Osteoblast (primary cell): ENCODE measurements at regions not wholly inside any gene's neighbourhood (a gene's known extent, or its start where the extent isn't known, plus 50 kb on each side); places are given as distances from the start of the nearest gene placed in this dataset.
"Not testable (repeated sequence)": the region's sequence is repeated elsewhere in the genome, so short reads cannot be mapped to it uniquely, and the experiment has no call there.

Experiments
- DNase-seq: peaks from one replicate; pipeline ENCODE4 v3.0.0; 2011; ENCODE audit warnings: low spot score, mixed read lengths; ENCODE audit not compliant: insufficient read length; ENCODE audit errors: missing footprints
- H2AFZ ChIP-seq: 2 replicates; pipeline ENCODE4 v1.6.0; 2011; ENCODE audit warnings: mild to moderate bottlenecking, low read length
- H3K27ac ChIP-seq: 2 replicates; pipeline ENCODE4 v1.5.1; 2011; ENCODE audit warnings: mild to moderate bottlenecking, low read depth, low read length, moderate library complexity
- H3K27me3 ChIP-seq: 2 replicates; pipeline ENCODE4 v1.6.0; 2012; ENCODE audit warnings: mild to moderate bottlenecking, control low read depth, inconsistent platforms, low read length, moderate library complexity; ENCODE audit not compliant: insufficient read depth
- H3K36me3 ChIP-seq: 2 replicates; pipeline ENCODE4 v1.5.1; 2011; ENCODE audit warnings: mild to moderate bottlenecking, low read length, control low read depth, moderate library complexity; ENCODE audit not compliant: insufficient read depth
- H3K4me1 ChIP-seq: 2 replicates; pipeline ENCODE4 v1.5.1; 2011; ENCODE audit warnings: mild to moderate bottlenecking, low read length, control low read depth, moderate library complexity; ENCODE audit not compliant: insufficient read depth
- H3K4me2 ChIP-seq: 2 replicates; pipeline ENCODE4 v1.6.0; 2011; ENCODE audit warnings: mild to moderate bottlenecking, low read length; ENCODE audit not compliant: insufficient read depth
- H3K4me3 ChIP-seq: fragments of 200-600 bp; sonication (generic); 3 replicates; pipeline ENCODE4 v1.5.1; 2012; ENCODE audit warnings: mild to moderate bottlenecking, low read length, inconsistent platforms; ENCODE audit not compliant: insufficient read depth
- H3K79me2 ChIP-seq: 2 replicates; pipeline ENCODE4 v1.6.0; 2012; ENCODE audit warnings: mild to moderate bottlenecking, low read length, control low read depth, inconsistent platforms; ENCODE audit not compliant: insufficient read depth
- H3K9me3 ChIP-seq: 2 replicates; pipeline ENCODE4 v1.5.1; 2011; ENCODE audit warnings: low read depth, low read length, control low read depth
- H4K20me1 ChIP-seq: 2 replicates; pipeline ENCODE4 v1.6.0; 2012; ENCODE audit warnings: mild to moderate bottlenecking, low read length, control low read depth; ENCODE audit not compliant: insufficient read depth
- CTCF ChIP-seq: IDR thresholded peaks from 2 replicates; pipeline ENCODE4 v1.5.1; 2011; ENCODE audit warnings: mild to moderate bottlenecking, low read depth, low read length, moderate library complexity; ENCODE audit errors: extremely low read depth

GRCh38 chr2:242098034-242098433 lies 228.5 kb downstream of the RTP5 start:
- TF ChIP-seq CTCF: no peak
- H3K4me1 ChIP-seq: no peaks in the 10 kb centered on the region
- no peaks in the 10 kb centered on the region for H3K36me3 ChIP-seq
- no peak overlapping the region for H3K4me2 ChIP-seq
- no peak overlapping the region for H3K27ac ChIP-seq
- no peak overlapping the region for H3K4me3 ChIP-seq
- H2AFZ ChIP-seq: no peak overlapping the region
- no peak for DNase-seq
- peaks cover 10% of the 10 kb centered on the region for H4K20me1 ChIP-seq
- H3K27me3 ChIP-seq: no peaks in the 10 kb centered on the region
- no peaks in the 10 kb centered on the region for H3K9me3 ChIP-seq
- H3K79me2 ChIP-seq: no peaks in the 10 kb centered on the region

- no peak overlapping the region for H3K4me2 ChIP-seq
- H2AFZ ChIP-seq: no peak overlapping the region
- no peak overlapping the region for H3K27ac ChIP-seq
- H3K27me3 ChIP-seq: no peaks in the 10 kb centered on the region
- TF ChIP-seq CTCF: no peak
- no peak overlapping the region for H3K4me3 ChIP-seq
- no peaks in the 10 kb centered on the region for H3K4me1 ChIP-seq
- no peaks in the 10 kb centered on the region for H3K9me3 ChIP-seq
- DNase-seq: no peak
- no peaks in the 10 kb centered on the region for H3K36me3 ChIP-seq
- peaks cover 10% of the 10 kb centered on the region for H4K20me1 ChIP-seq
- H3K79me2 ChIP-seq: no peaks in the 10 kb centered on the region
Observed at GRCh38 chr2:242098445-242099128, 229.1 kb downstream of the RTP5 start.

- H3K36me3 ChIP-seq, H3K4me1 ChIP-seq, H3K79me2 ChIP-seq, H3K9me3 ChIP-seq, H3K4me3 ChIP-seq, H3K27me3 ChIP-seq, DNase-seq, H2AFZ ChIP-seq, H3K4me2 ChIP-seq, H3K27ac ChIP-seq: not testable (repeated sequence)
- H4K20me1 ChIP-seq: peaks cover 14% of the 10 kb centered on the region
Observed at GRCh38 chr2:242103093-242103492, 233.6 kb downstream of the RTP5 start.

GRCh38 chr2:242104202-242104956 lies 234.8 kb downstream of the RTP5 start:
- DNase-seq, H3K4me2 ChIP-seq, H3K27me3 ChIP-seq: not testable (repeated sequence)

GRCh38 chr2:242107065-242107464 lies 237.5 kb downstream of the RTP5 start:
- H4K20me1 ChIP-seq, H3K4me3 ChIP-seq, H3K27me3 ChIP-seq, H2AFZ ChIP-seq, H3K36me3 ChIP-seq, H3K4me1 ChIP-seq, DNase-seq, H3K9me3 ChIP-seq, H3K27ac ChIP-seq, H3K79me2 ChIP-seq, H3K4me2 ChIP-seq: not testable (repeated sequence)

More at GRCh38 chr2:242104202-242104956, 234.8 kb downstream of the RTP5 start:
- H3K4me3 ChIP-seq, H3K27ac ChIP-seq, H3K9me3 ChIP-seq, H3K4me1 ChIP-seq, H2AFZ ChIP-seq, H3K36me3 ChIP-seq, H4K20me1 ChIP-seq, H3K79me2 ChIP-seq: not testable (repeated sequence)

- H4K20me1 ChIP-seq, H3K27ac ChIP-seq, H3K4me1 ChIP-seq, DNase-seq, H3K9me3 ChIP-seq, H3K36me3 ChIP-seq, H3K27me3 ChIP-seq, H2AFZ ChIP-seq, H3K4me3 ChIP-seq, H3K79me2 ChIP-seq, H3K4me2 ChIP-seq: not testable (repeated sequence)
Observed at GRCh38 chr2:242108797-242109500, 239.4 kb downstream of the RTP5 start.

- not testable (repeated sequence) for H3K4me2 ChIP-seq, H3K27ac ChIP-seq, DNase-seq, H3K79me2 ChIP-seq, H3K4me3 ChIP-seq, H2AFZ ChIP-seq, H3K36me3 ChIP-seq, H3K9me3 ChIP-seq, H3K27me3 ChIP-seq, H3K4me1 ChIP-seq, H4K20me1 ChIP-seq
Observed at GRCh38 chr2:242109819-242110218, 240.3 kb downstream of the RTP5 start.
